Fibroblast of peridontal ligament (primary cell): ENCODE measurements at regions not wholly inside any gene's neighbourhood (a gene's known extent, or its start where the extent isn't known, plus 50 kb on each side); places are given as distances from the start of the nearest gene placed in this dataset.

Source experiments
- DNase-seq: peaks from one replicate; pipeline ENCODE4 v3.0.0-alpha.2; 2010; ENCODE audit errors: extremely low read depth

DNA sequence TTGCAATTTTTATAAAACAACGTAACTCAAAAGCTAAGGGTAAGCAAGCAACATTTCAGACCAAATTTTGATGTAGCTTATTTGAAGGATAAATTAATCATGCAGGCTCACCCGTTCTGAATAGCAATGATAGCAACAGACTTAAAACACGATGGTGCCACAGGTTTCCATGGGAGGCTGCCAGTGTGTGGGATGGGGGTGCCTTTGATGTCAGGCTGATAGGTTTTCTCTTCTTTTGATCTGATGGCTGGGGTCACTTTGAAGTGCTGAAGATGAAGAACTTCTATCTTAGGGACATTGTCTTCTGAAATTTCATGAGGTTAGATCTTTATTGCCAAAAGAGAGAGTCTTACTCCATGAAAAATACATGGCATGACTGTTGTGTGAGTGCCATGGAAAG is 206.8 kb downstream of the LPIN1 start:
- no peak for DNase-seq

DNA sequence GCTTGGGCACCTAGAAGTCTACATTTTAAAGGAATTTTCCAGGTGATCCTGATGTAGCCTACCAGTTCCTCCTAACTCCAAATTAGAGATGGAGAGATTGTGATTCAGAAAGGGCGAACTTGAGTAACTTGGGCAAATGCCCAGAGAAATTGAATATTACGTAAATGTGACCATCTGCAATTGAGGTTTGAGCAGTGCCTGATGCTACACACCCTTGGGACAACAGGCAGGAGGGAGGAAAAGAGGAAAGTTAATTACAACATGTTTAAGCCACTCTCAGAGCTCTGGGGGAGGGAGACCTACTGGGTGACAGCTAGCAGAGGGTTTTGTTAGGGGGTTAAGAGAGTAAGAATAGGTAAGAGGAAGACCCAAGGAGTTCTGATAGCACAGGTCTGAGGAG is 208.9 kb downstream of the LPIN1 start:
- DNase-seq, result peak; percentile 95

DNA sequence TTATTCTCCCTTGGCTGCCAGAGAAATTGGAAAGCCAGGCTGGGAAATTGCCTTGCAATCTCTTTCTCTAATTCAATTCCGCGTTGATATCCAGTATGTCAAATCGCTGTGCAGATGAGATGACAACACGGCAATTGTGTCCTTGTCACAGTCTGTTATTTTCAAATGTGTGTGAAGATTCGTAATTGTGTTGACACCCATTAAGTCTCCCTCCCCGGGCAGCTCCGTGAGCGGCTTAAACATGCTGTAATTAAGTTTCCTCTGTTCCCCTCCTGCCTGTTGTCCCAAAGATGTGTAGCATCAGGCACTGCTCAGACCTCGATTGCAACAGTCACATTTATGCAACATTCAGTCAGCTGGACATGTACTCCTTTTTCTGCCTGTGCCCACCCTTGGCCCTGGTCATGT is 209.5 kb downstream of the LPIN1 start:
- DNase-seq, result no peak

- no peak for DNase-seq
Measured at GRCh38 chr2:11962707-11963328, 216.4 kb downstream of the LPIN1 start.

DNA sequence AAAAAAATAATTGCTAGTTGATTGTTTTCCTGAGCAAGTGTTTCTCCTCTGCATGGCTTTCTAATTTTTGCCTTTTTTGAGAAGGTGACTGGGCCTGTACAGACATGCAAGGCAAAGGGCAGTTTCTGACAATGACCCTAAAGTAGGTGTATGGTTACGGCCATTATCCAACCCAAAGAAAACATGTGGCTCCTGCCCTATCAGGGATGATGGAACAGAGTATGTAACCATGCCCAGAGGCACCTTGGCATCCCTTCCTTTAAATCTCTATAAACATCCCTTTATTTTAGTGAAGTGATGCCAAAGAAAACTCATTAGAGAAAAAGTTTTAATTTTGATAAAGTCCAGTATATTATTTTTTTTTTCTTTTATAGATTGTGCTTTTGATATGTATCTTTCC is 217.5 kb downstream of the LPIN1 start:
- no peak for DNase-seq

DNA sequence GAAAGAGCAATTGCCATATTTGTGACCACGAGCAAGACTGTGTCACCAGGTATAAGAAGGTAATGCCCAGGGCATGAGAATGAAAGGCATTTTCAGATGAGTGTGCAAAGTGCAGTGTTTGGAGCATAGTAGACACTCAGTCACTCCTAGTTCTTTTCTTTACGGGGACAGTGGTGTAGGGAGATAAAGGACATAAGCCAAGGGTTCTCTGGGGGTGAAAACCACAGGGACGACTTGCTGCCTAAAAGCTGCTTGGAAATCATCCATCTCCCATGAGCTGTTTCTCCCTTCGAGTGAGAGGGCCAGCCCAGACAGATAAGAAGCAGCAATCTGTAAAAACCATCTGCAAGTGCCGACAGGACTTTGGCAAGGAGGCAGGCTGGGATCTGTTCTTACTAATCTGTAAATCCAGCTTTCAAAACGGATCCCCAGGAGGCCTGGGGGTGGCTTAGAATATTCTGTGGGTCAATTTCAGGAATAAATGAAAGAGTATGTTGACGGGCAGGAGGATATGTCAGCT is 221.6 kb downstream of the LPIN1 start:
- DNase-seq, result peak; percentile 23

- no peak for DNase-seq
Measured at GRCh38 chr2:11968521-11968920, 222.1 kb downstream of the LPIN1 start.

DNA sequence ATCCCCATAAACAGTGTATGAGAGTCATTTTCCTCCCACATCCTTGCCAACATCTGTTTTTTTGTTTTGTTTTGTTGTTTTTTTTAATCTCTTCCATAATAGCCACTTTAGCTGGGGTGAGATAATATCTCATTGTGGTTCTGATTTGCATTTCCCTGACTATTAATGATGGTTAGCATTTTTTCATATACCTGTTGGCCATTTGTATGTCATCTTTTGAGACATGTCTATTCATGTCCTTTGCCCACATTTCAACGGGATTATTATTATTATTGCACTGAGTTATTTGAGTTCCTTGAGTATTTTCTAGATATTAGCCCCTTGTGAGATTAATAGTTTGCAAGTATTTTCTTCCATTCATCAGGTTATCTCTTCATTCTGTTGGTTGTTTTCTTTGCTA is 223.3 kb downstream of the LPIN1 start:
- no peak for DNase-seq

GRCh38 chr2:11974573-11974972 is 228.1 kb downstream of the LPIN1 start:
- no peak for DNase-seq

DNA sequence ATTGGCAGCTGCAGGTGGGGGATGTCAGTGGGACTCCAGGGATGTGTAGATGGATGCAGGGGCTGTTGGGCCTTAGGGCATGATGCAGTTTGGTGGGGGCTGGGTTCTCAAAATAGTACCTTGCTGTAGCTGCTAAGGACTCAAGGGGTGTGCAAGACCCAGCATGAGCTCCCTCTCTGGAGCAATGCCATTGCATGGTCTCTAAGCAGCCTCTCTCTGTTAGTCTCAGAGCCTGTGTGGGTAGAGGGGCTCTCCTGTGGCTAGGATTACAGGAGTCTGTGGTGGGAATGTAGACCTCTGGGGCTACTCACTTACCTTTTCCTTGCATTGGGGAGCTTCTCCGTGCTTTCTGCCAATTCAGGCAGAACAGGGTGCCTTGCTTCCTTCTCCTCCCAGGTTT is 228.9 kb downstream of the LPIN1 start:
- no peak for DNase-seq

- no peak for DNase-seq
Measured at GRCh38 chr2:11976073-11976472, 229.6 kb downstream of the LPIN1 start.

- DNase-seq, result no peak
Measured at GRCh38 chr2:11977766-11978524, 231.5 kb downstream of the LPIN1 start.

GRCh38 chr2:11980809-11981208 is 234.4 kb downstream of the LPIN1 start:
- peak; percentile 80 for DNase-seq

- no peak for DNase-seq
Measured at GRCh38 chr2:11983401-11983800, 237.0 kb downstream of the LPIN1 start.

DNA sequence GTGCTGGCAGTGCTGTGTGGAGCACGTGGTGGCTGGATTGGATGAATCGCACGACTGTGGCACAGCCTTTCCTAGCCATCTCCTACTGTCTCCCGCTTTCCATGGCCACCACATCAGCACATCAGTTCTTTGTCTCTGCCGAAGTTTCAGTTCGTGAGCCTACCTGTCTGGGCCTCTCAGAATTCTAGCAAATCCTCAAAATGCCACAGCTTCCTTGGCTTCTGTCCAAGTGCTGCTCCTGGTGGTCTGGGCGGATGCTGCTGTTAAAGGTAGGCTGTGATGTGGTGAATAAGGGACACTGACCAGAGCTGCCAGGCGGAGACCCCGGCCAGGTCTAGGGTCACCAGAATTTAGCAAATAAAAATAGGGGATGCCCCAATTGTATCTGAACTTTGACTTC is 237.4 kb downstream of the LPIN1 start:
- DNase-seq, result no peak

DNA sequence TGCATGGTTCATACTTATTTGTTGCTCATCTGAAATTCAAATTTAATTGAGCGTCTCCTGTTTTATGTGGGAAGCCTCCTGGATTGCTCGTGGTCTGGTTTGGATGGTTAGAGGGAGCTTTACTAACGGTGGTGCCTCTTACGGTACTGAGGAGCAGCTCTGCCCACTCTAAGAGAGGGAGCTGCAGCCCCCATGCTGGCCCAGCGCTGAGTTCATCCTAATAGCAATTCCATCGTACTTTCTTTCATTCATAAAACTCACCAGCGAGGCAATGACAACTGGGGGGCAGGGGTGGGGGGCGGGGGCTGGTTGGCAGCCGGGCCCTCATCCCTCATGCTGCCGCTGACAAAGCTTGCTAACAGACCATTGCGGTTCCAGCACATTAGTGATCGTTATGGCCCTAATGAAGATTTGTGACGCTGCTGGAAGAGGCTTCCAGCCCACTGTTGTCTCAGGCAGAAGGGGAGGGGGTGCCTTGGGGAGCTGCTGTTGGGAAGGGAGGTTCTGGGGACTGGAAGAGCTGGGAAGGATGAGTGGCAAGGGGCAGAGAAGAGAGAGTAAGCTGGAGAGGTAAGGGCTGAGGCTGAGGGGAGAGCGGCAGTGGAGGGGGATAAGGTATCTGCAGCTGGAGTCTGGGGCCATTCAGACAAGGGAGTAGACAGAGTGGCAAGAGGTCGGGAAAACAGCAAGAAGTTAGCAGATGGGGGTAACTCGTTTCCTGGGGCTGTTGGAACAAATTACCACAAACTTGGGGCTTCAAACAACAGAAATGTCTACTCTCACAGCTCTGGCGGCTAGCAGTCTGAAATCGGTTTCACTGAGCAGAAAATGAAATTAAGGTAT is 238.1 kb downstream of the LPIN1 start:
- no peak for DNase-seq

DNA sequence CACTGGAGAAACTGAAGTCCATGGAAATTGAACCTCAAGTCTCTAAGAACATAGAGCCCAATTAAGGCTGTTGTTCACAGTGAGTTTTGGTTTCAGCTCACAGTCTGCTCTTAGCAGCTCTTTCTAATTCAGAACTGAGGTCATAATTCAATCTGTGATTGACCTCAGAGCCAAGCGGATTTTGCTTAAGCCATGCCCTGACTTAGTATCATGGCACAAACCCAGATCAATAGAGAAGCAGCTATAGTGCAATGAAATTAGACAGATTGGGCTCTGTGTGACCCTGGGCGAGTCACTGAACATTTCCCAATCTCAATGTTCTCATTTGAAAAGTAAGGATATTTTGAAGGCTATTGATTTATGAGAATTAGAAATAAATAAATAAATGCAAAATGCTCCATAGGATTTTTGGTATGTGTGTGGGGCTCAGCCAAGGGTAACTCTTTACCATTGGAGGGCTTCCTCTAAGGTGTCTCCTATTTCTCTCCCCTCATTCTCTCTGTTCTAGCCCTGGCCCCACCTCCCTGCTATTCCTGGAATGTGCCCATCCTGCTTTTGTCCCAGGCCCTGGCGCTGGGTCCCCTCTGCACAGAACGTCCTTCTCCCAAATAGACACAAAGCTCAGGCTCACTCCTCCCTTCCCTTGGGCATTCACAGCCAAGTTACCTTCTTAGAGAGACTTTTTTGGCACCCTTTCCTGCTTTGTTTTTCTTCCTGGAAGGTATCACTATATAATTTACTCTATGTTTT is 239.6 kb downstream of the LPIN1 start:
- no peak for DNase-seq

GRCh38 chr2:11987151-11987550 is 240.7 kb downstream of the LPIN1 start:
- no peak for DNase-seq

GRCh38 chr2:11988691-11989353 is 242.4 kb downstream of the LPIN1 start:
- DNase-seq, result no peak

DNA sequence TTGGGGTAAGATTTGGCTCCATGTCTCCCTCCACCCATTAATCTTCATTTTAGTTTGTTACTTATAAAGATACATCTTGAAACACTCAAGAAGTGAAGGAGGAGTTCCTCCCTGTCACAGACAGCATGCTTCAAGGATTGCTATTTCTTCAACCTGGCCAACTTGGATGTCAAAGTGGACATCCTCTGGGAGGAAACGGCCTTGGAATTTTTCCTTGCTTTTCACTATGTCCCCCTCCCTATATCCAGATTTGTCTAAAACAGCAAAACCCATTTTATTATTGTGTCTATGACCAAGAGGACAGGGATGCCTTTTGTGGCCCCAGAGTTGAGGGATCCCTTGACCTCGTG is 242.9 kb downstream of the LPIN1 start:
- no peak for DNase-seq

GRCh38 chr2:11990576-11990975 is 244.1 kb downstream of the LPIN1 start:
- DNase-seq, result no peak
